ENCODE measurements at regions not wholly inside any gene's neighbourhood (a gene's known extent, or its start where the extent isn't known, plus 50 kb on each side); places are given as distances from the start of the nearest gene placed in this dataset.

DNA sequence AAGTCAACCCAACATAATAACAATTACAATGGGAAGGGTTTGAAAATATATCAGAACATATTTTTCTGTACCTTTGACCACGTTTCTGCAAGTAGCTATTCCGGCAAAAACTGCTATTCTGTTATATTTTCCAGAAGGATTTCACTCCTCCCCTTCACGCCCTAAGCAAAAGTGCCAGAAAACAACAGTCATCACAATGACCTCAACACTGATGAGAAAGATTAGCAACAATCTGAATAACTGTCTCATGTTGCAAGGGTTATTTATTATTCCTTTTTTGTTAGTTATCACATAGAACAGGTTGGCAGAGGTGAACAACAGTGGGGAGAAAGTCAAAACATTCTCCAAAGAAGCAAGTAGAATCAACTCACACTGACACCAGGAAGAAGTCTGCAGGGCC is 269.4 kb upstream of the ARRDC4 start:
- H3K9me1 ChIP-seq (ENCODE audit: insufficient read depth, low read length): no peaks in the 10 kb centered on the region
- H3K79me1 ChIP-seq (ENCODE audit: low read depth in 1 of 2, low read length in 2 of 2): no peaks in the 10 kb centered on the region
- no peak overlapping the region for H3K56ac ChIP-seq (ENCODE audit: extremely low read depth, insufficient read depth, low read length)
- no peaks in the 10 kb centered on the region for H4K20me1 ChIP-seq (ENCODE audit: insufficient read depth, low read length)
- H4K91ac ChIP-seq (ENCODE audit: insufficient read depth, low read depth, low read length): no peak overlapping the region
- H3K4me1 ChIP-seq (ENCODE audit: control insufficient read depth, insufficient read depth, low read length): no peaks in the 10 kb centered on the region
- no peaks in the 10 kb centered on the region for H3K36me3 ChIP-seq (ENCODE audit: control insufficient read depth, insufficient read depth, low read length)
- no peak overlapping the region for H3K23ac ChIP-seq (ENCODE audit: low read depth, low read length)
- no peak overlapping the region for H2AK5ac ChIP-seq (ENCODE audit: low read depth, low read length)
- H3K4me3 ChIP-seq (ENCODE audit: insufficient read depth, low read depth, low read length): no peak overlapping the region
- WGBS, 2 experiments (ENCODE audit: extremely low coverage in 2 of 2, insufficient read length in 1 of 2): no CpG with 5 or more reads among the region's 3 CpGs
- H3K4ac ChIP-seq (ENCODE audit: low read depth, low read length): no peak overlapping the region
- no peak overlapping the region for H2BK5ac ChIP-seq (ENCODE audit: low read depth, low read length, poor library complexity, severe bottlenecking)
- H3K18ac ChIP-seq (ENCODE audit: low read depth, low read length): no peak overlapping the region
- intact Hi-C loops (cut with micrococcal nuclease) (no loop called here), in situ Hi-C loops (cut with MboI; ENCODE audit: low sequenced_read_pairs) (no loop called here), dilution Hi-C loops (cut with HindIII; ENCODE audit: low sequenced_read_pairs, unreplicated experiment) (no loop called here)
- ATAC-seq (ENCODE audit: low read depth) (no peak), DNase-seq (no peak)
- no peak overlapping the region for H2AFZ ChIP-seq (replicated peaks; ENCODE audit: low read length, poor library complexity)
- BruUV-seq (replicated peaks): no TSS peak
- no peak overlapping the region for H2BK120ac ChIP-seq (ENCODE audit: low read depth, low read length)
- TF ChIP-seq NFE2L2 (IDR thresholded peaks at IDR 0.05; ENCODE audit: low read depth, low read length): no peak
- H4K8ac ChIP-seq (ENCODE audit: low read depth in 2 of 2, low read length in 2 of 2): no peak overlapping the region
- no peak overlapping the region for H3K14ac ChIP-seq (replicated peaks; ENCODE audit: low read depth, low read length)
- no peak overlapping the region for H4K5ac ChIP-seq (ENCODE audit: low read depth, low read length)
- H2BK20ac ChIP-seq (ENCODE audit: low read depth, low read length): no peak overlapping the region
- peaks cover 26% of the 10 kb centered on the region for H3K9me3 ChIP-seq (ENCODE audit: control insufficient read depth, insufficient read depth, low read length)
- no peak overlapping the region for H3K27ac ChIP-seq (ENCODE audit: insufficient read depth, low read length)
- POLR2A ChIA-PET (ENCODE audit: unreplicated experiment): no interaction called here
- H2BK15ac ChIP-seq (ENCODE audit: low read depth, low read length): no peak overlapping the region
- no peak overlapping the region for H2AK9ac ChIP-seq (replicated peaks; ENCODE audit: low read depth, low read length, poor library complexity)
- no peaks in the 10 kb centered on the region for H3K27me3 ChIP-seq (ENCODE audit: control insufficient read depth, insufficient read depth, low read length)
- CTCF ChIA-PET: no interaction called here
- no peak overlapping the region for H3K4me2 ChIP-seq (ENCODE audit: low read depth, low read length)
- H3K9ac ChIP-seq (ENCODE audit: low read depth, low read length): no peak overlapping the region

Measured in IMR-90 (cell line).